Left lung (tissue), 4 donors: ENCODE measurements at regions not wholly inside any gene's neighbourhood (a gene's known extent, or its start where the extent isn't known, plus 50 kb on each side); places are given as distances from the start of the nearest gene placed in this dataset.

ENCODE experiments used
- ATAC-seq: fragments of 200-7000 bp; cut with Tn5 transposase; one replicate; pipeline ENCODE4 v1.9.1; 2020; ENCODE audit warnings: moderate library complexity
- DNase-seq, 4 donors: peaks; one replicate each; pipeline ENCODE4 v3.0.0-alpha.2; 2013 to 2020
- H3K27ac ChIP-seq, 2 donors: fragments of 200-600 bp; sonication (generic) in 1 of 2; one replicate each; pipeline versions ENCODE4 v1.5.0 to v1.8.0; 2020 to 2021
- H3K27me3 ChIP-seq, 2 donors: fragments of 200-600 bp; sonication (generic) in 1 of 2; one replicate each; pipeline versions ENCODE4 v1.5.0 to v1.8.0; 2020 to 2021
- H3K36me3 ChIP-seq, 2 donors: fragments of 200-600 bp; sonication (generic) in 1 of 2; one replicate each; pipeline versions ENCODE4 v1.5.0 to v1.8.0; 2020 to 2021
- H3K4me1 ChIP-seq, 2 donors: fragments of 200-600 bp; one replicate each; pipeline ENCODE4 v1.8.0; 2021
- H3K4me3 ChIP-seq, 2 donors: fragments of 200-600 bp; sonication (generic) in 1 of 2; one replicate each; pipeline versions ENCODE4 v1.5.0 to v1.8.0; 2020 to 2021; ENCODE audit warnings: mild to moderate bottlenecking in 1 of 2
- H3K9me3 ChIP-seq, 2 donors: fragments of 200-600 bp; sonication (generic) in 1 of 2; one replicate each; pipeline versions ENCODE4 v1.5.0 to v1.8.0; 2020 to 2021
- CTCF ChIP-seq, 2 donors: fragments of 200-600 bp; sonication (generic) in 1 of 2; IDR thresholded peaks; one replicate each; pipeline versions ENCODE4 v1.5.0 to v1.8.0; 2021; ENCODE audit warnings: antibody characterized with exemption in 2 of 2
- intact Hi-C, 2 donors: fragments of 100-400 bp; cut with DNase I; formaldehyde crosslinking; loops; one replicate each; pipeline versions ENCODE4 v1.11.2 to v1.14.2; 2022
- donor health status: DM: no; HTN: yes; CAD: no.
- donor health status: DM: no; HTN: no; CAD: no.

DNA sequence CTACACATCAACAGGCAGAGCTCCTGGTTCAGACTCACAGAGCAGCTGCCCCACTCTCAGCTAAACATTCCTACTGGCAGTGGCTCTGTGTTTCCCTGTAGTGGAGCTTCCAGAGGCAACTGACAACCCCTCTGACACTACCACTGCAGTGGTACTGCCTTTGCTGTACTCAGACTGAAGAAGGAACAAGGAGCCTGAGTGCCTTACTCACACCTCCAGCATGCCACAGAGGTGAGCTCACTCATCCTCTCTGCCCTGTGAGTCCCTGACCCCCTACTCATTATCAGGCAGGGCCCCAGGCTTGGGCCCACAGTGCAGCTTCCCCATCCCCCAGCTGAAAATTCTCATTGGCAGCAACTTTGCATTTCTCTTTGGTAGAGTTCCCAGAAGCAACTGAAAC is 240.5 kb upstream of the POF1B start:
- no peak for TF ChIP-seq CTCF (IDR thresholded peaks at IDR 0.05)
- H3K4me3 ChIP-seq = no peak overlapping the region
- no peaks in the 10 kb centered on the region for H3K9me3 ChIP-seq
- H3K4me1 ChIP-seq = no peaks in the 10 kb centered on the region
- ATAC-seq = no peak
- no peak overlapping the region for H3K27ac ChIP-seq
- DNase-seq = no peak
- intact Hi-C loops = no loop called here
- H3K36me3 ChIP-seq = no peaks in the 10 kb centered on the region
- no peaks in the 10 kb centered on the region for H3K27me3 ChIP-seq

GRCh38 chrX:85611926-85612325 is 232.5 kb upstream of the POF1B start:
- no peaks in the 10 kb centered on the region for H3K36me3 ChIP-seq
- no peaks in the 10 kb centered on the region for H3K27me3 ChIP-seq
- H3K9me3 ChIP-seq = no peaks in the 10 kb centered on the region
- no peak overlapping the region for H3K4me3 ChIP-seq
- H3K27ac ChIP-seq = no peak overlapping the region
- no peak for ATAC-seq
- peak in 1 of 4 donors; percentile 0 for DNase-seq
- H3K4me1 ChIP-seq = no peaks in the 10 kb centered on the region
- intact Hi-C loops = no loop called here
- TF ChIP-seq CTCF (IDR thresholded peaks at IDR 0.05) = peak in 1 of 2 donors; percentile 17

DNA sequence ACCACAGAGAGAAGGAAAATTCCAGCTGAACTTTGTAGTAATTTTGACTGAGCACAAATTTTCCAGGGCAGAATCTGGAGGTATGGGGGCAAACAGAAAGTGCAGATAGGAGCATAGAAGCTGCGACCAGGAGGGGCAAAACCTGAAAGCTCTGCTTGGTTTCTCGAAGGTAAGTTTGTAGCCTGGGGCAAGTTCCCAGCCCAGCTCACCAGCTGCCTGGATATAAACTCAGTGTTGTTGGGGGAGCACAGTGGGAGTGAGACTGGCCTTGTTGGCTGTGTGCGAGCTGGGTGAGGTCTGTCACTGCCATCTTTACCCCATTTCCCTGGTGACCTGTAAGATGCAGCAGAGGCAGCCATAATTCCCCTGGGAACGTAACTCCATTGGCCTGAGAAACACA is 213.5 kb upstream of the POF1B start:
- Histone ChIP-seq H3K4me3 (no peak overlapping the region), H3K27ac (no peak overlapping the region), H3K9me3 (no peaks in the 10 kb centered on the region), H3K36me3 (no peaks in the 10 kb centered on the region), H3K27me3 (no peaks in the 10 kb centered on the region), H3K4me1 (no peaks in the 10 kb centered on the region)
- DNase-seq (no peak), ATAC-seq (no peak)
- no peak for TF ChIP-seq CTCF (IDR thresholded peaks at IDR 0.05)
- intact Hi-C loops = no loop called here

DNA sequence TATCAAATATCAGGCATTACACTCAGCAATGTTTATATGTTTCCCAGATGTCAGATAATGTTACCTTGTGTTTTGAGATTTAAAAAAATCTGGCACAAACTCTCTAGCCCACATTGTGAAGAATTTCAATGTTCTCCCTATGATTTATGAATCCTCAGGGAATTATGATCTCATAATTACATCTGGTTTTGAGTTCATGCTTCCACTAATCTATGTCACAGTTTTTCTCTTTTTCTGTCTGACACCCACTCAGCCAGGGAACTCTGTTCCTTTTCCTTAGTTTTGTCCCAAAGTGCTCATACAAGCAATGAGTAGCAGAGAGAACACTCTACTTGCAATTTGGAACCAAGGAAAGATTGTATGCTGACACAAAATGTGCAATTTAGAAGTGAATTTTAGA is 212.1 kb upstream of the POF1B start:
- DNase-seq (no peak), ATAC-seq (no peak)
- intact Hi-C loops = no loop called here

DNA sequence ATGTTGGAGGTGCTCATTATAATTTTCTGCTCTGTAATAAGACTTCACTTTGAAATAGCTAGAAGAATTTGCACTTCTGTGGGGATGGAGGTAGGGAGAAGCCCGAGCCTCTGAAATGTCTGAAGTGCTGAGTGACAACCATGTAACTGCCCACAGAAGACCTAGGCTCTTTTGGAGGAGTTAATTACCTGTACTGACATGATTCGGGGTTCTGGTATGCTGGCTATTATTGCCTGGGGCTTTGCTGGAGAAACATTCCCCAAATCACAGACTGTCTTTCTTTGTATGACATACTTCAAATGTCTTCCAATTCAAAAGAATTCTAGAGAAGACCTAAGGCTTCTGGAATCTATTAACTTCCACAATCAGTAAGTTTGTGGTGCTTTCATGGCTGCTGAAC is 211.2 kb upstream of the POF1B start:
- TF ChIP-seq CTCF (IDR thresholded peaks at IDR 0.05) = no peak
- ATAC-seq = no peak
- H3K4me1 ChIP-seq = no peaks in the 10 kb centered on the region
- H3K4me3 ChIP-seq = no peak overlapping the region
- intact Hi-C loops = no loop called here
- no peaks in the 10 kb centered on the region for H3K9me3 ChIP-seq
- H3K27ac ChIP-seq = no peak overlapping the region
- H3K27me3 ChIP-seq = no peaks in the 10 kb centered on the region
- no peak for DNase-seq
- no peaks in the 10 kb centered on the region for H3K36me3 ChIP-seq

More for the DNA sequence above, 212.1 kb upstream of the POF1B start:
- H3K4me3 ChIP-seq = no peak overlapping the region
- no peaks in the 10 kb centered on the region for H3K9me3 ChIP-seq
- no peak for TF ChIP-seq CTCF (IDR thresholded peaks at IDR 0.05)
- H3K27ac ChIP-seq = no peak overlapping the region
- H3K27me3 ChIP-seq = no peaks in the 10 kb centered on the region
- no peaks in the 10 kb centered on the region for H3K4me1 ChIP-seq
- no peaks in the 10 kb centered on the region for H3K36me3 ChIP-seq
